B cell (primary cell): ENCODE measurements at regions not wholly inside any gene's neighbourhood (a gene's known extent, or its start where the extent isn't known, plus 50 kb on each side); places are given as distances from the start of the nearest gene placed in this dataset.

Experiments
- ATAC-seq: fragments of 200-7000 bp; cut with Tn5 transposase; one replicate; pipeline ENCODE4 v1.10.0; 2021; ENCODE audit warnings: low read depth, mild to moderate bottlenecking, moderate number of reproducible peaks, moderate library complexity
- CTCF ChIA-PET: fragments of 350-600 bp; sonication (Branson Sonifier 250); formaldehyde crosslinking; loops from one replicate; lab custom pipeline; 2021; ENCODE audit warnings: antibody characterized with exemption, inconsistent platforms; lab: Charles Lee
- POLR2A ChIA-PET: fragments of 350-600 bp; sonication (Branson Sonifier 250); formaldehyde crosslinking; loops from one replicate; lab custom pipeline; 2021; ENCODE audit warnings: antibody characterized with exemption; lab: Charles Lee
- DNase-seq: peaks from one replicate; pipeline ENCODE4 v3.0.0; 2013
- H2AFZ ChIP-seq: 2 replicates; pipeline ENCODE4 v1.6.1; 2012; ENCODE audit warnings: mild to moderate bottlenecking, low read depth, low read length; ENCODE audit not compliant: insufficient read depth, poor library complexity, severe bottlenecking
- H3K27ac ChIP-seq, 2 donors: 1 replicate in 1 of 2; 2 replicates in 1 of 2; pipeline ENCODE4 v1.5.1; 2012 to 2013; ENCODE audit warnings: low read length in 2 of 2, mild to moderate bottlenecking in 2 of 2, moderate library complexity in 1 of 2
- H3K27me3 ChIP-seq, 4 experiments: fragments of 200-600 bp in 1 of 4; sonication (generic) in 1 of 4; replicated peaks in 1 of 4; 1 replicate in 2 of 4; 2 replicates in 2 of 4; pipeline versions ENCODE4 v1.6.1 to v1.7.0; 2013 to 2016; ENCODE audit warnings: low read length in 3 of 4, mild to moderate bottlenecking in 2 of 4, mixed read lengths in 1 of 4, moderate library complexity in 1 of 4; ENCODE audit not compliant: insufficient read depth in 4 of 4, control insufficient read depth in 3 of 4; ENCODE audit errors: control extremely low read depth in 1 of 4
- H3K36me3 ChIP-seq, 2 experiments: replicated peaks in 1 of 2; 1 replicate in 1 of 2; 2 replicates in 1 of 2; pipeline versions ENCODE4 v1.6.1 to v1.7.1; 2013; ENCODE audit warnings: low read length in 1 of 2; ENCODE audit not compliant: insufficient read depth in 2 of 2, control insufficient read depth in 1 of 2; ENCODE audit errors: control extremely low read depth in 1 of 2, extremely low read depth in 1 of 2
- H3K4me1 ChIP-seq, 2 donors: fragments of 200-600 bp in 1 of 2; sonication (generic) in 1 of 2; 1 replicate in 1 of 2; 2 replicates in 1 of 2; pipeline versions ENCODE4 v1.5.1 to v1.6.1; 2013 to 2017; ENCODE audit warnings: low read length in 2 of 2; ENCODE audit not compliant: control insufficient read depth in 2 of 2, insufficient read depth in 2 of 2
- H3K4me2 ChIP-seq: replicated peaks from 2 replicates; pipeline ENCODE3; 2012; ENCODE audit warnings: mild to moderate bottlenecking, low read depth, low read length; ENCODE audit not compliant: poor library complexity, severe bottlenecking
- H3K4me3 ChIP-seq, 5 experiments: fragments of 200-600 bp in 1 of 5; sonication (generic) in 1 of 5; 1 replicate in 3 of 5; 2 replicates in 2 of 5; pipeline versions ENCODE4 v1.5.1 to v1.7.0; 2011 to 2016; ENCODE audit warnings: low read length in 4 of 5, mild to moderate bottlenecking in 4 of 5, low read depth in 2 of 5, control low read depth in 1 of 5, moderate library complexity in 1 of 5; ENCODE audit not compliant: insufficient read depth in 1 of 5; ENCODE audit errors: control extremely low read depth in 1 of 5, extremely low read depth in 1 of 5
- H3K79me2 ChIP-seq: fragments of 200-600 bp; sonication (generic); one replicate; pipeline ENCODE4 v1.6.0; 2016; ENCODE audit warnings: low read length; ENCODE audit not compliant: control insufficient read depth, insufficient read depth
- H3K9ac ChIP-seq: fragments of 200-600 bp; sonication (generic); 2 replicates; pipeline ENCODE4 v1.6.1; 2017; ENCODE audit warnings: mild to moderate bottlenecking, low read length, moderate library complexity
- H3K9me3 ChIP-seq, 3 donors: one replicate each; pipeline versions ENCODE4 v1.6.1 to v1.7.1; 2013; ENCODE audit warnings: low read length in 2 of 3; ENCODE audit not compliant: control insufficient read depth in 2 of 3, insufficient read depth in 1 of 3; ENCODE audit errors: control extremely low read depth in 1 of 3
- H4K20me1 ChIP-seq: 2 replicates; pipeline ENCODE4 v1.6.0; 2012; ENCODE audit warnings: mild to moderate bottlenecking, low read length; ENCODE audit not compliant: insufficient read depth, control insufficient read depth, poor library complexity, severe bottlenecking
- H3K27ac Mint-ChIP-seq: one replicate; pipeline ENCODE4 v1.8.0; 2021; ENCODE audit warnings: mixed read lengths
- H3K27me3 Mint-ChIP-seq: one replicate; pipeline ENCODE4 v1.8.0; 2021; ENCODE audit warnings: mixed read lengths
- H3K4me1 Mint-ChIP-seq: one replicate; pipeline ENCODE4 v1.8.0; 2021; ENCODE audit warnings: mixed read lengths
- H3K4me3 Mint-ChIP-seq: one replicate; pipeline ENCODE4 v1.8.0; 2021; ENCODE audit warnings: mixed read lengths
- H3K9me3 Mint-ChIP-seq: one replicate; pipeline ENCODE4 v1.8.0; 2022; ENCODE audit warnings: mixed read lengths; ENCODE audit not compliant: insufficient read depth
- EZH2 ChIP-seq: IDR thresholded peaks from 2 replicates; pipeline ENCODE4 v1.6.1; 2012; ENCODE audit warnings: borderline replicate concordance, low read depth, mild to moderate bottlenecking, moderate library complexity, low read length; ENCODE audit not compliant: insufficient read depth, poor library complexity, severe bottlenecking
- WGBS: methylation state at CpG from one replicate; pipeline ENCODE4 v1.1.5; 2013; ENCODE audit warnings: missing lambda C conversion rate; ENCODE audit not compliant: insufficient coverage; 5-methylcytosine and 5-hydroxymethylcytosine counted together
- intact Hi-C: fragments of 100-400 bp; cut with micrococcal nuclease; formaldehyde crosslinking; loops from one replicate; pipeline ENCODE4 v1.10.0; 2022
- TF ChIP-seq, protein P1 (sequence below): fragments of 200-600 bp; IDR thresholded peaks from one replicate; pipeline ENCODE4 v1.8.0; 2022; ENCODE audit warnings: antibody characterized with exemption, mild to moderate bottlenecking

DNA sequence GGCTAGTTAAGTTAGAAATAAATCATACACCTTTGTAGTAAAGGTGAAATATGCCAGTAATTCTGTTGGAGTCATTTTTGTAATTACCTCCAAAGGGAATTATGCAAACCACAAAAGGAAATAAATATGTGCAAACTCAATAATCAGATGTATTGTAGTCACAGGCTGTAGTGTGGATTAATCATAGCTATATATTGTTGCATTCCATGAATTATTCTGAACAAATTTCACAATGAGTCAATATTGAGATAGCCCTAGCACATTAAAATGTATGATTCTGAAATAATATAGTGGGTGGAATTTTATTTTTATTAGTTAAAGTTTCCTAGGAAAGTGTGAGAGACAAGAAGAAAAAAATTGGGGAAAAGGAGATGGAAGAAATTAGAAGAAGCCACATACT is 790.5 kb upstream of the PCDH20 start:
- H3K9me3 Mint-ChIP-seq = peaks cover 13% of the 10 kb centered on the region
- H3K4me3 Mint-ChIP-seq = no peak overlapping the region
- no peaks in the 10 kb centered on the region for H4K20me1 ChIP-seq
- intact Hi-C loops = no loop called here
- H3K9ac ChIP-seq = no peak overlapping the region
- no peak for DNase-seq
- TF ChIP-seq, protein P1, sequence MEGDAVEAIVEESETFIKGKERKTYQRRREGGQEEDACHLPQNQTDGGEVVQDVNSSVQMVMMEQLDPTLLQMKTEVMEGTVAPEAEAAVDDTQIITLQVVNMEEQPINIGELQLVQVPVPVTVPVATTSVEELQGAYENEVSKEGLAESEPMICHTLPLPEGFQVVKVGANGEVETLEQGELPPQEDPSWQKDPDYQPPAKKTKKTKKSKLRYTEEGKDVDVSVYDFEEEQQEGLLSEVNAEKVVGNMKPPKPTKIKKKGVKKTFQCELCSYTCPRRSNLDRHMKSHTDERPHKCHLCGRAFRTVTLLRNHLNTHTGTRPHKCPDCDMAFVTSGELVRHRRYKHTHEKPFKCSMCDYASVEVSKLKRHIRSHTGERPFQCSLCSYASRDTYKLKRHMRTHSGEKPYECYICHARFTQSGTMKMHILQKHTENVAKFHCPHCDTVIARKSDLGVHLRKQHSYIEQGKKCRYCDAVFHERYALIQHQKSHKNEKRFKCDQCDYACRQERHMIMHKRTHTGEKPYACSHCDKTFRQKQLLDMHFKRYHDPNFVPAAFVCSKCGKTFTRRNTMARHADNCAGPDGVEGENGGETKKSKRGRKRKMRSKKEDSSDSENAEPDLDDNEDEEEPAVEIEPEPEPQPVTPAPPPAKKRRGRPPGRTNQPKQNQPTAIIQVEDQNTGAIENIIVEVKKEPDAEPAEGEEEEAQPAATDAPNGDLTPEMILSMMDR = no peak
- TF ChIP-seq EZH2 = no peak
- ChIA-PET CTCF (no interaction called here), POLR2A (no interaction called here)
- no peak overlapping the region for H2AFZ ChIP-seq
- no peaks in the 10 kb centered on the region for H3K79me2 ChIP-seq
- H3K27ac Mint-ChIP-seq = no peak overlapping the region
- H3K27me3 Mint-ChIP-seq = no peaks in the 10 kb centered on the region
- no peak overlapping the region for H3K27ac ChIP-seq
- ATAC-seq = no peak
- no peaks in the 10 kb centered on the region for H3K4me1 Mint-ChIP-seq
- H3K27me3 ChIP-seq = no peaks in the 10 kb centered on the region
- peaks cover 0 to 3% (median 0%) of the 10 kb centered on the region in 3 donors for H3K9me3 ChIP-seq
- no peaks in the 10 kb centered on the region for H3K36me3 ChIP-seq
- H3K4me1 ChIP-seq = no peaks in the 10 kb centered on the region
- no peak overlapping the region for H3K4me2 ChIP-seq
- no peak overlapping the region for H3K4me3 ChIP-seq

DNA sequence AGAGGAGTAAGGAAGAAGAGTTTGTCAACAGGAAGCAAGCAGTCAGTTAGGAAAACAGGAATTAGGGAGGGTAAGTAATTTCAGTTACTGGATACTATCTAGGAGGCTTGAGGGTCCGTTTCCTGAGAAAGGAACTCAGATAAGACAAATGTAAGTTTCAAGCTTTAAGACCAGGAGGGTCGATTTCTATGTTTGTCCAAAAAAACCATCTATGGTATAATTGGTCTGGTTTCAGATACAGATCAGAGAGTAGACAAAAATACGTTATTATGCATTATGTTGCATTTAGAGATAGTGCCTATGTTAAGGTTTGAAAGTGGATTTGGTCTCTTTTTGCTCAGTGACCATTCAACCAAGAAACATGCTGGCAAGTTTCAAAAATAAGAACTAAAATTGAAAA is 789.6 kb upstream of the PCDH20 start:
- H3K27me3 Mint-ChIP-seq = no peaks in the 10 kb centered on the region
- Histone ChIP-seq H4K20me1 (no peaks in the 10 kb centered on the region), H3K27me3 (no peaks in the 10 kb centered on the region), H3K9ac (no peak overlapping the region), H3K4me1 (no peaks in the 10 kb centered on the region), H3K4me2 (no peak overlapping the region), H3K27ac (no peak overlapping the region), H2AFZ (no peak overlapping the region), H3K36me3 (no peaks in the 10 kb centered on the region), H3K4me3 (no peak overlapping the region), H3K79me2 (no peaks in the 10 kb centered on the region), H3K9me3 (peaks cover 0 to 3% (median 1%) of the 10 kb centered on the region in 3 donors)
- no peak overlapping the region for H3K4me3 Mint-ChIP-seq
- CTCF ChIA-PET = no interaction called here
- intact Hi-C loops = no loop called here
- ATAC-seq = no peak
- TF ChIP-seq EZH2 = no peak
- no peaks in the 10 kb centered on the region for H3K4me1 Mint-ChIP-seq
- POLR2A ChIA-PET = no interaction called here
- no peak overlapping the region for H3K27ac Mint-ChIP-seq
- WGBS = 71% methylated on average over 2 of the region's 3 CpGs
- H3K9me3 Mint-ChIP-seq = peaks cover 15% of the 10 kb centered on the region
- DNase-seq = no peak
